Ovary (tissue), 7 donors: ENCODE measurements at regions not wholly inside any gene's neighbourhood (a gene's known extent, or its start where the extent isn't known, plus 50 kb on each side); places are given as distances from the start of the nearest gene placed in this dataset.

ENCODE experiments used
- DNase-seq, 5 donors: peaks; one replicate each; pipeline ENCODE4 v3.0.0-alpha.2; 2019 to 2020
- H3K27ac ChIP-seq, 2 donors: fragments of 200-600 bp; one replicate each; pipeline versions ENCODE4 v1.5.1 to v1.8.0; 2019 to 2022
- H3K27me3 ChIP-seq: fragments of 200-600 bp; one replicate; pipeline ENCODE4 v1.8.0; 2022
- H3K36me3 ChIP-seq: fragments of 200-600 bp; sonication (generic); one replicate; pipeline ENCODE4 v1.5.1; 2019
- H3K4me1 ChIP-seq: one replicate; pipeline ENCODE4 v1.8.1; 2013; ENCODE audit warnings: mild to moderate bottlenecking, moderate library complexity; ENCODE audit not compliant: insufficient read depth
- H3K4me3 ChIP-seq: fragments of 200-600 bp; sonication (generic); one replicate; pipeline ENCODE4 v1.5.1; 2017
- H3K9me3 ChIP-seq, 2 donors: fragments of 200-600 bp in 1 of 2; sonication (generic) in 1 of 2; one replicate each; pipeline versions ENCODE4 v1.5.1 to v1.8.1; 2013 to 2019; ENCODE audit warnings: mild to moderate bottlenecking in 1 of 2, moderate library complexity in 1 of 2
- EP300 ChIP-seq: sonication (generic); formaldehyde crosslinking; IDR thresholded peaks from one replicate; pipeline ENCODE4 v1.6.1; 2017; ENCODE audit warnings: antibody characterized with exemption
- POLR2A ChIP-seq: fragments of 450-650 bp; IDR thresholded peaks from one replicate; pipeline ENCODE4 v1.6.1; 2017; ENCODE audit warnings: antibody characterized with exemption, mild to moderate bottlenecking, moderate library complexity
- WGBS, 3 donors: extraction: QIAGEN DNeasy Blood & Tissue Kit in 1 of 3; methylation state at CpG; one replicate each; pipeline versions ENCODE4 v1.1.5 to v1.1.7; 2013 to 2017; 5-methylcytosine and 5-hydroxymethylcytosine counted together
- intact Hi-C, 4 donors: fragments of 100-400 bp; cut with DNase I; formaldehyde crosslinking; loops; one replicate each; pipeline versions ENCODE4 v1.11.0 to v1.15.1; 2022 to 2023
- TF ChIP-seq, protein P1 (sequence below), 3 donors: fragments of 450-650 bp in 2 of 3; fragments of 200-600 bp in 1 of 3; IDR thresholded peaks; one replicate each; pipeline versions ENCODE4 v1.5.1 to v1.8.0; 2016 to 2022; ENCODE audit warnings: antibody characterized with exemption in 3 of 3, mild to moderate bottlenecking in 1 of 3
- donor health status: DM: no; HTN: no; CAD: no; lungs with moderate emphysema.
- donor health status: DM: no; HTN: no; CAD: no.
- donor health status: Bipolar disorder and iron deficiency.
- donor health status: DM: no; HTN: no; CAD: no.
- donor health status: DM: yes; HTN: yes; CAD: no.

DNA sequence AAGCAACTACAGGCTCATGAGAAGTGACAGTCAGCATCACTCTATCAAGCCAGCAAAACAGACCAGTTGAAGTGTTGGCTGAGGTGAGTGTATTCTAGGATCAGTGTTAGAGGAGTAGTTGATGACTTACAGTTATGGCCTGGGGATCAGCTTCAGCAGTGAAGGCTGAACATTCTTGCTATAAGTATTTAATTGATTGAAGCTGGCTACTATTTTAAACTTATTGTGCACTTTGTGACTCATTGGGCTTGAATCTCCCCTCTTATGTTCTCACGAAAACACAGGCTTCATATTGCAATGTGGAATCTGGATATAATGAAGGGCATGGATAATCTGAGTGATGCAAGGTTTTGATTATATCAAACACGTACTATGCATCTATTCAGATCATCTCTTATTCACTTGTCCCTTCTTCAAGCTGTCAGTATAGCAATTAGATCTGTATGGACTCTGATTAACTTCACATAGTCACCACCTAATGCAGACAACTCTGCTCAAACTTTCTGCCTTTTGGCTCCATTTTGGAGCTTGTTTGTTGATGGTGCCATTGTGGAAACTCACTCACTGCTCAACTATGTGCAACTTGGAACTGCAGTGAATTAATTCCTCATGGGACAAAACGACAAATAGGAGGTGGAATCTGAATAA lies 309.2 kb downstream of the SLC16A7 start:
- 76 to 86% (median 80%) methylated on average over 3 of the region's 3 CpGs for WGBS, 3 donors
- TF ChIP-seq, protein P1, sequence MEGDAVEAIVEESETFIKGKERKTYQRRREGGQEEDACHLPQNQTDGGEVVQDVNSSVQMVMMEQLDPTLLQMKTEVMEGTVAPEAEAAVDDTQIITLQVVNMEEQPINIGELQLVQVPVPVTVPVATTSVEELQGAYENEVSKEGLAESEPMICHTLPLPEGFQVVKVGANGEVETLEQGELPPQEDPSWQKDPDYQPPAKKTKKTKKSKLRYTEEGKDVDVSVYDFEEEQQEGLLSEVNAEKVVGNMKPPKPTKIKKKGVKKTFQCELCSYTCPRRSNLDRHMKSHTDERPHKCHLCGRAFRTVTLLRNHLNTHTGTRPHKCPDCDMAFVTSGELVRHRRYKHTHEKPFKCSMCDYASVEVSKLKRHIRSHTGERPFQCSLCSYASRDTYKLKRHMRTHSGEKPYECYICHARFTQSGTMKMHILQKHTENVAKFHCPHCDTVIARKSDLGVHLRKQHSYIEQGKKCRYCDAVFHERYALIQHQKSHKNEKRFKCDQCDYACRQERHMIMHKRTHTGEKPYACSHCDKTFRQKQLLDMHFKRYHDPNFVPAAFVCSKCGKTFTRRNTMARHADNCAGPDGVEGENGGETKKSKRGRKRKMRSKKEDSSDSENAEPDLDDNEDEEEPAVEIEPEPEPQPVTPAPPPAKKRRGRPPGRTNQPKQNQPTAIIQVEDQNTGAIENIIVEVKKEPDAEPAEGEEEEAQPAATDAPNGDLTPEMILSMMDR (IDR thresholded peaks at IDR 0.05) = no peak
- TF ChIP-seq EP300 (no peak), POLR2A (no peak)
- Histone ChIP-seq H3K27ac (no peak overlapping the region), H3K36me3 (no peaks in the 10 kb centered on the region), H3K9me3 (no peaks in the 10 kb centered on the region), H3K4me1 (no peaks in the 10 kb centered on the region), H3K27me3 (no peaks in the 10 kb centered on the region), H3K4me3 (no peak overlapping the region)
- intact Hi-C loops = no loop called here
- DNase-seq = no peak

DNA sequence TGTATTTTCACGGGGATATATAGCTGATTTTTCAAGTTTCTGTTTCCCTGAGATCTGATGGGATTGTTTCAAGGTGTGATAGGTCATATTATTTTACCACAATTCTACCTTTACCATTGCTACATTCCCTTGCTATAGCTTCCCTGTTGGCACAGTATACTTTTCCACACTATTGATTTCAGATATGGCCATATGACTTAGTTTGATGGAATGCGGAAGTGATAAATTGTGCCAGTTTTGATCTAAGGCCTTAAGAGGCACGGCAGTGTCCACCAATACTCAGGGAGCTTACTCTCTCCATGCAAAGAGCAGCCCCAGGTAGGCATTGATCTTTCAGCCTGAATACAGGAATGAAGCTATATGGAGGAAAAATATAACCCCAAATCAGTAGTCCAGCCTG lies 315.7 kb downstream of the SLC16A7 start:
- intact Hi-C loops = no loop called here
- Histone ChIP-seq H3K27me3 (no peaks in the 10 kb centered on the region), H3K4me3 (no peak overlapping the region), H3K36me3 (no peaks in the 10 kb centered on the region), H3K9me3 (no peaks in the 10 kb centered on the region), H3K27ac (no peak overlapping the region), H3K4me1 (no peaks in the 10 kb centered on the region)
- no peak for DNase-seq
- TF ChIP-seq POLR2A (no peak), EP300 (no peak)
- TF ChIP-seq, protein P1 (IDR thresholded peaks at IDR 0.05) = no peak
- 85 to 89% (median 89%) methylated on average over 3 of the region's 3 CpGs for WGBS, 3 donors

DNA sequence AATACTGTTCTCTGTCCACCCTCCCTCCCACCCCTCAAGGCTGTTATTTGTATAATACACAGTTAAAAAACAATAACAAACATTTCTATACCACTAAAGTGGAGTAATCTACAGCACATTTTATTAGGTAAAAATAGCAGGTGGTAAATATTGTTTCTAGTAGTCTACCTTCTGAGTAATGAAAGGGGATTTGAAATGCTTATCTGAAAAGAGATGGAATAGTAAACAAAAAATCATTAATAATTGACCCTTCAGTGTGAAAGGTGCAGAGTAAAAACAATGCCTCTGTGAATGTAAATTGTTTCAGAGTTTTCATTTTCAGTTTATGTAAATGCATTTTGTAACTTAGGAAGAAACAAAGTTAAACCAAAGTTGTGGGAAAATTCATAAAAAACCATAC lies 321.2 kb downstream of the SLC16A7 start:
- Histone ChIP-seq H3K27ac (no peak overlapping the region), H3K4me1 (no peaks in the 10 kb centered on the region), H3K36me3 (no peaks in the 10 kb centered on the region), H3K4me3 (no peak overlapping the region), H3K27me3 (no peaks in the 10 kb centered on the region), H3K9me3 (no peaks in the 10 kb centered on the region)
- DNase-seq = no peak
- TF ChIP-seq, protein P1 (IDR thresholded peaks at IDR 0.05) = no peak
- TF ChIP-seq POLR2A (no peak), EP300 (no peak)
- intact Hi-C loops = no loop called here

DNA sequence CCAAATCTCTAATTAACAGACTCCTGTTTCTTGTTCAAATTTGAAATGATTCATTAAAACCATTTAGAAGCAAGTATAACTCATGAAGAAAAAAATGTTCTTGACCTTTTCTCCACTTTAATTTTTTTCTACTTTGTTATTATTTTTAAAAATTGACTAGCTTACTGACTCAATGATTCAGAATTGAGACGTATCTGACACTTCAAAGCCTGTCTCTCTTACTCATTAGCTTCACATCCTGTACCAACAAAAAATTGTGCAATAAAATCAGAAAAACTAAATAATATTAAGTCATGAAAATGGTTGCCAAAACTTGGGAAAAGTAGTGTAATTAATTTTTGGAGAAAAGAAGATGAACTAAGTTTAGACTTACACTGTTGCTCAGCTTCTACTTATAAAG lies 331.2 kb downstream of the SLC16A7 start:
- 21 to 55% (median 35%) methylated on average over 1 of the region's 1 CpG for WGBS, 3 donors

More for the DNA sequence above, 331.2 kb downstream of the SLC16A7 start:
- H3K27me3 ChIP-seq = no peaks in the 10 kb centered on the region
- H3K27ac ChIP-seq = no peak overlapping the region
- H3K9me3 ChIP-seq = no peaks in the 10 kb centered on the region
- no peak overlapping the region for H3K4me3 ChIP-seq
- no peaks in the 10 kb centered on the region for H3K36me3 ChIP-seq
- intact Hi-C loops = no loop called here
- no peak for DNase-seq
- H3K4me1 ChIP-seq = no peaks in the 10 kb centered on the region
- TF ChIP-seq, protein P1 (IDR thresholded peaks at IDR 0.05) = no peak
- TF ChIP-seq POLR2A (no peak), EP300 (no peak)
